ENCODE measurements at regions not wholly inside any gene's neighbourhood (a gene's known extent, or its start where the extent isn't known, plus 50 kb on each side); places are given as distances from the start of the nearest gene placed in this dataset.

- no peaks in the 10 kb centered on the region for H3K9me3 ChIP-seq (replicated peaks; ENCODE audit: control insufficient read depth, insufficient read depth, low read depth, low read length)
Observed at GRCh38 chr12:59847127-59847526, 251.3 kb downstream of the SLC16A7 start.

GRCh38 chr12:59850268-59850667 is 254.4 kb downstream of the SLC16A7 start:
- DNase-seq (ENCODE audit: extremely low read depth in 1 of 4, low spot score in 3 of 4), result no peak
- intact Hi-C loops (cut with micrococcal nuclease), result no loop called here
- POLR2A ChIA-PET, result no interaction called here
- TF ChIP-seq GTF2B (IDR thresholded peaks at IDR 0.05; ENCODE audit: extremely low read depth, insufficient read length) (no peak), KLF10 (CRISPR knock-in tag; IDR thresholded peaks at IDR 0.05) (no peak), JUNB (CRISPR knock-in tag; conservative IDR thresholded peaks at IDR 0.05) (no peak), RBM15 (IDR thresholded peaks at IDR 0.05; ENCODE audit: insufficient read depth, low read length) (no peak), ZBTB7A (IDR thresholded peaks at IDR 0.05; ENCODE audit: borderline replicate concordance, control insufficient read depth, low read depth, low read length) (no peak), KDM2B (CRISPR knock-in tag; IDR thresholded peaks at IDR 0.05) (no peak), FUS (optimal IDR thresholded peaks at IDR 0.05; ENCODE audit: low read depth, low read length) (no peak)

More at GRCh38 chr12:59847127-59847526, 251.3 kb downstream of the SLC16A7 start:
- Histone ChIP-seq H3K9me1 (ENCODE audit: control insufficient read depth, insufficient read depth, low read length) (no peaks in the 10 kb centered on the region), H4K20me1 (replicated peaks; ENCODE audit: control insufficient read depth, insufficient read depth, low read length) (no peaks in the 10 kb centered on the region), H3K9ac (ENCODE audit: insufficient read depth in 1 of 2, low read depth in 2 of 2, low read length in 2 of 2) (no peak overlapping the region), H3K4me2 (ENCODE audit: insufficient read depth, low read length) (no peak overlapping the region), H3K4me3 (no peak overlapping the region), H3K27me3 (ENCODE audit: control insufficient read depth in 2 of 2, insufficient read depth in 2 of 2, low read length in 2 of 2) (no peaks in the 10 kb centered on the region), H3K27ac (ENCODE audit: extremely low read depth, low read depth, low read length) (no peak overlapping the region), H3K4me1 (replicated peaks in 1 of 2; ENCODE audit: control insufficient read depth in 2 of 2, insufficient read depth in 2 of 2, low read length in 2 of 2) (no peaks in the 10 kb centered on the region), H3K79me2 (ENCODE audit: control insufficient read depth, insufficient read depth, low read length) (no peaks in the 10 kb centered on the region), H2AFZ (ENCODE audit: low read depth, low read length) (no peak overlapping the region), H3K36me3 (ENCODE audit: control insufficient read depth, insufficient read depth, low read length) (no peaks in the 10 kb centered on the region)
- POLR2A ChIA-PET, result no interaction called here
- no peak for TF ChIP-seq ASH1L (IDR thresholded peaks at IDR 0.05; ENCODE audit: borderline replicate concordance, low read depth, partially characterized antibody)
- no peak for TF ChIP-seq CREB5 (CRISPR knock-in tag; IDR thresholded peaks at IDR 0.05)
- CTCF ChIA-PET (ENCODE audit: low intra/inter-chr PET ratio), result no interaction called here
- ATAC-seq (no peak), FAIRE-seq (no peak), DNase-seq (ENCODE audit: extremely low read depth in 1 of 4, low spot score in 3 of 4) (no peak)
- in situ Hi-C loops (cut with MboI), result no loop called here
- BruUV-seq (replicated peaks), result no TSS peak
- intact Hi-C loops (cut with micrococcal nuclease), result no loop called here

More at GRCh38 chr12:59850268-59850667, 254.4 kb downstream of the SLC16A7 start:
- Histone ChIP-seq H3K4me3 (no peak overlapping the region), H3K4me2 (ENCODE audit: insufficient read depth, low read length) (no peak overlapping the region), H3K36me3 (ENCODE audit: control insufficient read depth, insufficient read depth, low read length) (no peaks in the 10 kb centered on the region), H3K27me3 (ENCODE audit: control insufficient read depth in 2 of 2, insufficient read depth in 2 of 2, low read length in 2 of 2) (no peaks in the 10 kb centered on the region), H3K9me3 (replicated peaks; ENCODE audit: control insufficient read depth, insufficient read depth, low read depth, low read length) (no peaks in the 10 kb centered on the region), H3K9me1 (ENCODE audit: control insufficient read depth, insufficient read depth, low read length) (no peaks in the 10 kb centered on the region), H3K79me2 (ENCODE audit: control insufficient read depth, insufficient read depth, low read length) (no peaks in the 10 kb centered on the region), H3K9ac (ENCODE audit: insufficient read depth in 1 of 2, low read depth in 2 of 2, low read length in 2 of 2) (no peak overlapping the region), H3K27ac (ENCODE audit: extremely low read depth, low read depth, low read length) (no peak overlapping the region), H4K20me1 (replicated peaks; ENCODE audit: control insufficient read depth, insufficient read depth, low read length) (no peaks in the 10 kb centered on the region), H3K4me1 (replicated peaks in 1 of 2; ENCODE audit: control insufficient read depth in 2 of 2, insufficient read depth in 2 of 2, low read length in 2 of 2) (no peaks in the 10 kb centered on the region), H2AFZ (ENCODE audit: low read depth, low read length) (no peak overlapping the region)
- CTCF ChIA-PET (ENCODE audit: low intra/inter-chr PET ratio), result no interaction called here
- ATAC-seq, result no peak
- in situ Hi-C loops (cut with MboI), result no loop called here
- no peak for FAIRE-seq
- WGBS (ENCODE audit: insufficient coverage, low coverage, missing lambda C conversion rate), result 0% methylated on average over 2 of the region's 2 CpGs
- no TSS peak for BruUV-seq (replicated peaks)

Measured in K562 (cell line).